Astrocyte (in vitro differentiated cells and primary cell): ENCODE measurements at regions not wholly inside any gene's neighbourhood (a gene's known extent, or its start where the extent isn't known, plus 50 kb on each side); places are given as distances from the start of the nearest gene placed in this dataset.

Experiments
- CTCF ChIP-seq: IDR thresholded peaks from 2 replicates; pipeline ENCODE4 v1.5.1; 2011; ENCODE audit warnings: low read depth, mild to moderate bottlenecking, inconsistent platforms, low read length, moderate library complexity; ENCODE audit not compliant: insufficient read depth
- EZH2 ChIP-seq: IDR thresholded peaks from 2 replicates; pipeline ENCODE4 v1.6.1; 2012; ENCODE audit warnings: mild to moderate bottlenecking, low read length, inconsistent platforms; ENCODE audit not compliant: insufficient read depth

- TF ChIP-seq CTCF, result no peak
- TF ChIP-seq EZH2, result no peak
These were observed 109.5 kb downstream of the UNCX start for GRCh38 chr7:1342090-1342640.
